ENCODE measurements at regions not wholly inside any gene's neighbourhood (a gene's known extent, or its start where the extent isn't known, plus 50 kb on each side); places are given as distances from the start of the nearest gene placed in this dataset.

GRCh38 chr5:33092719-33093118 lies 348.0 kb upstream of the TARS1 start:
- 89% methylated on average over 3 of the region's 3 CpGs for WGBS
- Histone ChIP-seq H3K9ac (ENCODE audit: low read depth in 1 of 2, low read length in 2 of 2) (no peak overlapping the region), H3K27me3 (ENCODE audit: control insufficient read depth in 4 of 4, insufficient read depth in 4 of 4, low read length in 3 of 4) (no peaks in the 10 kb centered on the region), H3K4me1 (ENCODE audit: control insufficient read depth in 4 of 4, insufficient read depth in 4 of 4, low read length in 3 of 4) (no peaks in the 10 kb centered on the region), H3K9me3 (ENCODE audit: control insufficient read depth in 4 of 4, low read length in 3 of 4) (no peaks in the 10 kb centered on the region), H3K4me3 (ENCODE audit: low read depth in 1 of 3, low read length in 3 of 3) (no peak overlapping the region), H3K27ac (ENCODE audit: low read depth in 1 of 2, low read length in 2 of 2) (no peak overlapping the region), H3K36me3 (ENCODE audit: control insufficient read depth in 4 of 4, insufficient read depth in 3 of 4, low read depth in 1 of 4, low read length in 3 of 4) (no peaks in the 10 kb centered on the region)
- TF ChIP-seq JUND (IDR thresholded peaks at IDR 0.05), result no peak
- TF ChIP-seq FOXA2 (IDR thresholded peaks at IDR 0.05), result no peak
- TF ChIP-seq RXRA (IDR thresholded peaks at IDR 0.05), result no peak
- TF ChIP-seq GABPA (IDR thresholded peaks at IDR 0.05 in 1 of 2, conservative IDR thresholded peaks at IDR 0.05 in 1 of 2), result no peak
- no peak for TF ChIP-seq REST (IDR thresholded peaks at IDR 0.05)
- no peak for TF ChIP-seq YY1 (IDR thresholded peaks at IDR 0.05)
- TF ChIP-seq SP1 (IDR thresholded peaks at IDR 0.05), result no peak
- no peak for TF ChIP-seq FOXA1 (IDR thresholded peaks at IDR 0.05)
- TF ChIP-seq CTCF (IDR thresholded peaks at IDR 0.05; ENCODE audit: low read depth, low read length, missing input control), result no peak
- no peak for TF ChIP-seq MAX (IDR thresholded peaks at IDR 0.05)
- no peak for TF ChIP-seq EGR1 (IDR thresholded peaks at IDR 0.05; ENCODE audit: low read depth in 2 of 2)
- TF ChIP-seq HNF4A (conservative IDR thresholded peaks at IDR 0.05), result no peak
- no peak for TF ChIP-seq ATF3 (IDR thresholded peaks at IDR 0.05)
- no peak for DNase-seq (ENCODE audit: low spot score)

- H3K9ac ChIP-seq (ENCODE audit: low read depth in 1 of 2, low read length in 2 of 2), result no peak overlapping the region
- no peak for DNase-seq (ENCODE audit: low spot score)
- no peaks in the 10 kb centered on the region for H3K27me3 ChIP-seq (ENCODE audit: control insufficient read depth in 4 of 4, insufficient read depth in 4 of 4, low read length in 3 of 4)
- TF ChIP-seq ATF3 (IDR thresholded peaks at IDR 0.05) (no peak), HNF4A (conservative IDR thresholded peaks at IDR 0.05) (no peak), SP1 (IDR thresholded peaks at IDR 0.05) (no peak)
- H3K9me3 ChIP-seq (ENCODE audit: control insufficient read depth in 4 of 4, low read length in 3 of 4), result peaks cover 0 to 2% (median 0%) of the 10 kb centered on the region in 4 donors
- H3K27ac ChIP-seq (ENCODE audit: low read depth in 1 of 2, low read length in 2 of 2), result no peak overlapping the region
- no peak overlapping the region for H3K4me3 ChIP-seq (ENCODE audit: low read depth in 1 of 3, low read length in 3 of 3)
- WGBS, result 81% methylated on average over 7 of the region's 7 CpGs
- no peaks in the 10 kb centered on the region for H3K4me1 ChIP-seq (ENCODE audit: control insufficient read depth in 4 of 4, insufficient read depth in 4 of 4, low read length in 3 of 4)
- H3K36me3 ChIP-seq (ENCODE audit: control insufficient read depth in 4 of 4, insufficient read depth in 3 of 4, low read depth in 1 of 4, low read length in 3 of 4), result no peaks in the 10 kb centered on the region
Observed at GRCh38 chr5:33102551-33102950, 338.2 kb upstream of the TARS1 start.
